Gastroesophageal sphincter (tissue), 4 donors: ENCODE measurements at regions not wholly inside any gene's neighbourhood (a gene's known extent, or its start where the extent isn't known, plus 50 kb on each side); places are given as distances from the start of the nearest gene placed in this dataset.

Source experiments
- ATAC-seq: fragments of 150-250 bp; one replicate; pipeline ENCODE4 v1.9.1; 2016; ENCODE audit warnings: mild to moderate bottlenecking, moderate library complexity
- H3K27ac ChIP-seq, 4 donors: fragments of 200-600 bp; sonication (generic) in 3 of 4; 1 replicate in 3 of 4; 2 replicates in 1 of 4; pipeline ENCODE4 v1.5.1; 2016 to 2019
- H3K27me3 ChIP-seq: fragments of 200-600 bp; sonication (generic); one replicate; pipeline ENCODE4 v1.5.1; 2019
- H3K36me3 ChIP-seq, 2 donors: fragments of 200-600 bp; sonication (generic); one replicate each; pipeline ENCODE4 v1.5.1; 2019; ENCODE audit warnings: control low read depth in 1 of 2
- H3K4me1 ChIP-seq, 3 donors: fragments of 200-600 bp; sonication (generic); 1 replicate in 2 of 3; 2 replicates in 1 of 3; pipeline ENCODE4 v1.5.1; 2016 to 2019; ENCODE audit warnings: control low read depth in 2 of 3
- H3K4me3 ChIP-seq, 2 donors: fragments of 200-600 bp; sonication (generic); one replicate each; pipeline ENCODE4 v1.5.1; 2019; ENCODE audit warnings: mild to moderate bottlenecking in 1 of 2, moderate library complexity in 1 of 2
- H3K9me3 ChIP-seq, 3 donors: fragments of 200-600 bp; sonication (generic); one replicate each; pipeline ENCODE4 v1.5.1; 2017 to 2019; ENCODE audit warnings: control low read depth in 2 of 3
- CTCF ChIP-seq, 4 experiments: fragments of 200-600 bp in 2 of 4; fragments of 450-650 bp in 2 of 4; sonication (generic) in 1 of 4; IDR thresholded peaks; one replicate each; pipeline ENCODE4 v1.5.1; 2017 to 2019; ENCODE audit warnings: antibody characterized with exemption in 4 of 4, mild to moderate bottlenecking in 2 of 4, moderate library complexity in 2 of 4
- EP300 ChIP-seq: sonication (generic); formaldehyde crosslinking; IDR thresholded peaks from one replicate; pipeline ENCODE4 v1.6.1; 2017; ENCODE audit warnings: antibody characterized with exemption, mild to moderate bottlenecking
- POLR2A ChIP-seq, 2 donors: fragments of 450-650 bp; IDR thresholded peaks; one replicate each; pipeline ENCODE4 v1.6.1; 2017; ENCODE audit warnings: antibody characterized with exemption in 2 of 2, mild to moderate bottlenecking in 2 of 2, moderate library complexity in 1 of 2
- POLR2AphosphoS5 ChIP-seq: sonication (generic); formaldehyde crosslinking; IDR thresholded peaks from one replicate; pipeline ENCODE4 v1.6.1; 2017; ENCODE audit warnings: antibody characterized with exemption
- WGBS, 2 donors: methylation state at CpG; one replicate each; pipeline ENCODE4 v1.1.5; 2018; ENCODE audit warnings: low coverage in 1 of 2; 5-methylcytosine and 5-hydroxymethylcytosine counted together

GRCh38 chr2:226431288-226431948, 368.2 kb downstream of the IRS1 start:
- WGBS, 2 donors: 52 to 65% methylated on average over 2 of the region's 2 CpGs
- no peaks in the 10 kb centered on the region for H3K4me1 ChIP-seq
- H3K36me3 ChIP-seq: no peaks in the 10 kb centered on the region
- H3K27ac ChIP-seq: no peak overlapping the region
- no peak for ATAC-seq
- TF ChIP-seq CTCF (IDR thresholded peaks at IDR 0.05): no peak
- no peak for TF ChIP-seq POLR2A (IDR thresholded peaks at IDR 0.05)
- TF ChIP-seq EP300: no peak
- no peak for TF ChIP-seq POLR2AphosphoS5
- H3K9me3 ChIP-seq: no peaks in the 10 kb centered on the region
- no peaks in the 10 kb centered on the region for H3K27me3 ChIP-seq
- no peak overlapping the region for H3K4me3 ChIP-seq

GRCh38 chr2:226429476-226429875, 370.1 kb downstream of the IRS1 start:
- no peaks in the 10 kb centered on the region for H3K27me3 ChIP-seq
- H3K9me3 ChIP-seq: no peaks in the 10 kb centered on the region
- H3K4me1 ChIP-seq: peaks cover 0 to 6% (median 0%) of the 10 kb centered on the region in 3 donors
- TF ChIP-seq EP300: no peak
- no peak for TF ChIP-seq CTCF (IDR thresholded peaks at IDR 0.05)
- no peak for TF ChIP-seq POLR2AphosphoS5
- no peak for TF ChIP-seq POLR2A (IDR thresholded peaks at IDR 0.05)
- no peak for ATAC-seq
- 83 to 100% methylated on average over 2 of the region's 2 CpGs for WGBS, 2 donors
- no peak overlapping the region for H3K4me3 ChIP-seq
- no peaks in the 10 kb centered on the region for H3K36me3 ChIP-seq
- no peak overlapping the region for H3K27ac ChIP-seq

- TF ChIP-seq POLR2AphosphoS5 (no peak), CTCF (IDR thresholded peaks at IDR 0.05) (no peak)
- Histone ChIP-seq H3K27ac (no peak overlapping the region), H3K27me3 (no peaks in the 10 kb centered on the region), H3K36me3 (no peaks in the 10 kb centered on the region), H3K4me3 (no peak overlapping the region), H3K4me1 (peaks cover 3 to 18% (median 5%) of the 10 kb centered on the region in 3 donors), H3K9me3 (no peaks in the 10 kb centered on the region)
- ATAC-seq: no peak
- 76% methylated on average over 5 of the region's 7 CpGs; no CpG with 5 or more reads in 1 of the 2 donors for WGBS, 2 donors
These were observed 371.9 kb downstream of the IRS1 start for GRCh38 chr2:226427538-226428307.

GRCh38 chr2:226426292-226426736, 373.3 kb downstream of the IRS1 start:
- Histone ChIP-seq H3K36me3 (no peaks in the 10 kb centered on the region), H3K27ac (no peak overlapping the region), H3K27me3 (no peaks in the 10 kb centered on the region), H3K4me1 (peaks cover 3 to 18% (median 5%) of the 10 kb centered on the region in 3 donors), H3K4me3 (no peak overlapping the region), H3K9me3 (no peaks in the 10 kb centered on the region)
- 80 to 89% methylated on average over 5 of the region's 5 CpGs for WGBS, 2 donors
- ATAC-seq: no peak
- TF ChIP-seq CTCF (IDR thresholded peaks at IDR 0.05) (no peak), POLR2AphosphoS5 (no peak), EP300 (no peak), POLR2A (IDR thresholded peaks at IDR 0.05) (no peak)

GRCh38 chr2:226424971-226425370, 374.6 kb downstream of the IRS1 start:
- no peak overlapping the region for H3K27ac ChIP-seq
- no peaks in the 10 kb centered on the region for H3K9me3 ChIP-seq
- H3K4me3 ChIP-seq: no peak overlapping the region
- no peaks in the 10 kb centered on the region for H3K36me3 ChIP-seq
- H3K4me1 ChIP-seq: peaks cover 3 to 18% (median 5%) of the 10 kb centered on the region in 3 donors
- 39 to 68% methylated on average over 3 of the region's 3 CpGs for WGBS, 2 donors
- H3K27me3 ChIP-seq: no peaks in the 10 kb centered on the region
- ATAC-seq: no peak
- TF ChIP-seq POLR2A (IDR thresholded peaks at IDR 0.05) (no peak), EP300 (no peak), POLR2AphosphoS5 (no peak), CTCF (IDR thresholded peaks at IDR 0.05) (no peak)
